ENCODE measurements at regions not wholly inside any gene's neighbourhood (a gene's known extent, or its start where the extent isn't known, plus 50 kb on each side); places are given as distances from the start of the nearest gene placed in this dataset.

GRCh38 chr4:114343015-114343414 is 255.6 kb upstream of the UGT8 start (continued):
- TF ChIP-seq ESRRA (CRISPR knock-in tag; IDR thresholded peaks at IDR 0.05; ENCODE audit: borderline replicate concordance): no peak
- TF ChIP-seq FOXP4 (CRISPR knock-in tag; IDR thresholded peaks at IDR 0.05): no peak
- TF ChIP-seq ZNF281 (CRISPR knock-in tag; IDR thresholded peaks at IDR 0.05): no peak
- TF ChIP-seq ZBTB21 (CRISPR knock-in tag; IDR thresholded peaks at IDR 0.05; ENCODE audit: borderline replicate concordance): no peak

GRCh38 chr4:114349543-114350175 is 248.9 kb upstream of the UGT8 start:
- H3K27me3 Mint-ChIP-seq (ENCODE audit: low read depth): no peaks in the 10 kb centered on the region
- ATAC-seq (no peak), DNase-seq (ENCODE audit: low spot score) (no peak)
- POLR2A ChIA-PET: no interaction called here
- H3K36me3 Mint-ChIP-seq: no peaks in the 10 kb centered on the region
- H3K4me3 Mint-ChIP-seq: no peak overlapping the region
- peaks cover 8% of the 10 kb centered on the region for H3K4me1 Mint-ChIP-seq
- peaks cover 16% of the 10 kb centered on the region for H3K9me3 Mint-ChIP-seq
- H3K27ac Mint-ChIP-seq: no peak overlapping the region
- no peak for TF ChIP-seq ZNF138 (CRISPR knock-in tag; conservative IDR thresholded peaks at IDR 0.05)
- CTCF ChIA-PET: no interaction called here

- no peaks in the 10 kb centered on the region for H3K27me3 Mint-ChIP-seq (ENCODE audit: low read depth)
- CTCF ChIA-PET: no interaction called here
- no peak overlapping the region for H3K4me3 Mint-ChIP-seq
- ATAC-seq (no peak), DNase-seq (ENCODE audit: low spot score) (no peak)
- H3K36me3 Mint-ChIP-seq: no peaks in the 10 kb centered on the region
- POLR2A ChIA-PET: no interaction called here
- no peaks in the 10 kb centered on the region for H3K4me1 Mint-ChIP-seq
- H3K27ac Mint-ChIP-seq: no peak overlapping the region
- peaks cover 4% of the 10 kb centered on the region for H3K9me3 Mint-ChIP-seq
- TF ChIP-seq ZNF396 (CRISPR knock-in tag; IDR thresholded peaks at IDR 0.05; ENCODE audit: borderline replicate concordance): no peak
- no peak for TF ChIP-seq TEAD1 (CRISPR knock-in tag; IDR thresholded peaks at IDR 0.05)
- no peak for TF ChIP-seq NFE2L1 (CRISPR knock-in tag; IDR thresholded peaks at IDR 0.05)
- no peak for TF ChIP-seq ATF3 (CRISPR knock-in tag; conservative IDR thresholded peaks at IDR 0.05)
- TF ChIP-seq NFYB (CRISPR knock-in tag; conservative IDR thresholded peaks at IDR 0.05; ENCODE audit: low read depth): no peak
- TF ChIP-seq ZNF317 (CRISPR knock-in tag; IDR thresholded peaks at IDR 0.05; ENCODE audit: borderline replicate concordance, low read depth): no peak
- no peak for TF ChIP-seq PRDM15 (CRISPR knock-in tag; IDR thresholded peaks at IDR 0.05)
- no peak for TF ChIP-seq AR (CRISPR knock-in tag; IDR thresholded peaks at IDR 0.05)
- TF ChIP-seq PREB (CRISPR knock-in tag; IDR thresholded peaks at IDR 0.05; ENCODE audit: borderline replicate concordance): no peak
- no peak for TF ChIP-seq CTCF (IDR thresholded peaks at IDR 0.05)
- no peak for TF ChIP-seq ZBTB43 (CRISPR knock-in tag; IDR thresholded peaks at IDR 0.05)
Observed at GRCh38 chr4:114358901-114359300, 239.7 kb upstream of the UGT8 start.

All from WTC11 (cell line).